GM12891 (cell line): ENCODE measurements at regions not wholly inside any gene's neighbourhood (a gene's known extent, or its start where the extent isn't known, plus 50 kb on each side); places are given as distances from the start of the nearest gene placed in this dataset.

Experiments
- PAX5 ChIP-seq: IDR thresholded peaks from 2 replicates; pipeline ENCODE4 v1.6.1; 2011; ENCODE audit warnings: low read length, moderate library complexity, mild to moderate bottlenecking; ENCODE audit not compliant: insufficient read depth, severe bottlenecking
- POLR2A ChIP-seq: IDR thresholded peaks from 2 replicates; pipeline ENCODE4 v1.6.1; 2011; ENCODE audit warnings: low read depth, low read length, control low read depth
- POLR2AphosphoS5 ChIP-seq: IDR thresholded peaks from 2 replicates; pipeline ENCODE4 v1.6.1; 2011; ENCODE audit warnings: low read depth, low read length, control low read depth
- SPI1 ChIP-seq: IDR thresholded peaks from 2 replicates; pipeline ENCODE4 v1.6.1; 2011; ENCODE audit warnings: low read depth, low read length, control low read depth
- TAF1 ChIP-seq: IDR thresholded peaks from 2 replicates; pipeline ENCODE4 v1.6.1; 2011; ENCODE audit warnings: low read depth, low read length, control low read depth

DNA sequence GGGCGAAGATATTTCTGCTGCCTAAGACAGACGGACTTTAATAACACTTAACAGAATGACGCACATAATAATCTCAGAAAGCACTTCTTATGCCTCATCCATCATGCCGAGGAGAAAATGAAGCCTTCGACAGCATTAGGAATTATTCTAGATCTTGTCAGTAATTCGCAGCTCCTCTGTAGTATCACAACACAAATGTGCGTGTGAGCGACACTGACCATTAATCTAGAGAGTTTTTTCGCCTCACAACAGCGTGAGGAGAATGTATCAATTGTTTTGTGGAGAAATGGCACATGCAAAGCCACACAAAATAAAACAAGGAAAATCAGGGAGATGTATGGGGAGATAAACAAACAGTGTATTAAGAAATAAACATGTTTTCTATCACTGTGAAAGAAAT is 410.2 kb upstream of the PSMD7 start:
- no peak for TF ChIP-seq POLR2A
- TF ChIP-seq POLR2AphosphoS5, result no peak
- TF ChIP-seq SPI1, result no peak
- no peak for TF ChIP-seq TAF1
- no peak for TF ChIP-seq PAX5
